Fibroblast of the aortic adventitia (primary cell): ENCODE measurements at regions not wholly inside any gene's neighbourhood (a gene's known extent, or its start where the extent isn't known, plus 50 kb on each side); places are given as distances from the start of the nearest gene placed in this dataset.

Source experiments
- DNase-seq: peaks from one replicate; pipeline ENCODE4 v3.0.0-alpha.2; 2010; ENCODE audit warnings: low read depth
- H3K4me3 ChIP-seq: 2 replicates; pipeline ENCODE4 v1.5.1; 2011; ENCODE audit warnings: low read depth, mild to moderate bottlenecking, control low read depth, low read length, moderate library complexity
- TF ChIP-seq, protein P1 (sequence below): IDR thresholded peaks from 2 replicates; pipeline ENCODE4 v1.5.1; 2011; ENCODE audit warnings: mild to moderate bottlenecking, low read length, control low read depth, inconsistent platforms; ENCODE audit not compliant: insufficient read depth

GRCh38 chr2:215758691-215759090 lies 254.7 kb downstream of the MREG start:
- peak overlapping the region; percentile 55 for H3K4me3 ChIP-seq
- TF ChIP-seq, protein P1, sequence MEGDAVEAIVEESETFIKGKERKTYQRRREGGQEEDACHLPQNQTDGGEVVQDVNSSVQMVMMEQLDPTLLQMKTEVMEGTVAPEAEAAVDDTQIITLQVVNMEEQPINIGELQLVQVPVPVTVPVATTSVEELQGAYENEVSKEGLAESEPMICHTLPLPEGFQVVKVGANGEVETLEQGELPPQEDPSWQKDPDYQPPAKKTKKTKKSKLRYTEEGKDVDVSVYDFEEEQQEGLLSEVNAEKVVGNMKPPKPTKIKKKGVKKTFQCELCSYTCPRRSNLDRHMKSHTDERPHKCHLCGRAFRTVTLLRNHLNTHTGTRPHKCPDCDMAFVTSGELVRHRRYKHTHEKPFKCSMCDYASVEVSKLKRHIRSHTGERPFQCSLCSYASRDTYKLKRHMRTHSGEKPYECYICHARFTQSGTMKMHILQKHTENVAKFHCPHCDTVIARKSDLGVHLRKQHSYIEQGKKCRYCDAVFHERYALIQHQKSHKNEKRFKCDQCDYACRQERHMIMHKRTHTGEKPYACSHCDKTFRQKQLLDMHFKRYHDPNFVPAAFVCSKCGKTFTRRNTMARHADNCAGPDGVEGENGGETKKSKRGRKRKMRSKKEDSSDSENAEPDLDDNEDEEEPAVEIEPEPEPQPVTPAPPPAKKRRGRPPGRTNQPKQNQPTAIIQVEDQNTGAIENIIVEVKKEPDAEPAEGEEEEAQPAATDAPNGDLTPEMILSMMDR: no peak
- DNase-seq: peak; percentile 96

DNA sequence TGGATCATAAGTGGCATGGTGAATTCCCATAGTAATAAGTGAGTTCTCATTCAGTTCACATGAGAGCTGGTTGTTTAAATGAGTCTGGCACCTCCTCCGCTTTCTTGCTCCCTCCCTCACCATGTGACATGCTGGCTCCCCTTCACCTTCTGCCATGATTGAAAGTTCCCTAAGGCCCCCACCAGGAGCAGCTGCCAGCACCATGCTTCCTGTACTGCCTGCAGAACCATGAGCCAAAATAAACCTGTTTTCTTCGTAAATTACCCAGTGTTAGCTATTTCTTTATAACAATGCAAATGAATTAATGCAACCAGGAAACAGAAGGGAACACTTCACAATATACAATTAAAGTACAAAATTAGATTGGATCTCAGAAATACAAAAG lies 257.0 kb downstream of the MREG start:
- TF ChIP-seq, protein P1: no peak
- no peak overlapping the region for H3K4me3 ChIP-seq
- no peak for DNase-seq

DNA sequence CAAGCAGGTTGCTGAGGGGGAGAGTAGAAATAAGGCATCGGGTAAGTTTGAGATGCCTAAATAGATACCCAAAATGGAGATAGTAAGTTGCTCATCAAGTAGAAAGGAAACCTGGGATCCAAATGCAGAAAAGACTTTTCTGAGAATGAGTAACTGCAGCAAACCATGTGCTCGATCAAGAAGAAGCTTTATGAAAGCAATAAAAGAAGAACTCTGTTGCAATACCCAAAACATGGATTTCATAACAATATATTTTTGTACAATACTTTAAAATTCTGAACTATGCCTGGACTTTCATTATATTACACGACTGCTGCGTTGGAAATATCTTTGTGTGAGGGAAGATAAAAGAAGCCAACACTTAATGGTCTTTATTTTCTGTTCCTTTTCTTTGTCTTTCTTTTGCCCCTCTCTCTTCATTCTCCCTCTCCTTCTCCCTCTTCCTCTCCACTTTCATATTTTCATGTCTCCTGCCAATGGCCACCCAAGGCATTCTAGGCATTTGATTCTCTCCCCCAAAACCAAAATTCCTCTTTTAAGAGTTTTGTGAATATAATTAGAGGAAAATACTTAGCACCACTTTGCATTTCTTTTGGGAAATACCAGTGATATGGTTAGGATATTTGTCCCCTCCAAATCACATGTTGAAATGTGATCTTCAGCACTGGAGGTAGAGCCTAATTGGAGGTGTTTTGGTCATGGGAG lies 257.6 kb downstream of the MREG start:
- TF ChIP-seq, protein P1: no peak
- H3K4me3 ChIP-seq: no peak overlapping the region
- no peak for DNase-seq

DNA sequence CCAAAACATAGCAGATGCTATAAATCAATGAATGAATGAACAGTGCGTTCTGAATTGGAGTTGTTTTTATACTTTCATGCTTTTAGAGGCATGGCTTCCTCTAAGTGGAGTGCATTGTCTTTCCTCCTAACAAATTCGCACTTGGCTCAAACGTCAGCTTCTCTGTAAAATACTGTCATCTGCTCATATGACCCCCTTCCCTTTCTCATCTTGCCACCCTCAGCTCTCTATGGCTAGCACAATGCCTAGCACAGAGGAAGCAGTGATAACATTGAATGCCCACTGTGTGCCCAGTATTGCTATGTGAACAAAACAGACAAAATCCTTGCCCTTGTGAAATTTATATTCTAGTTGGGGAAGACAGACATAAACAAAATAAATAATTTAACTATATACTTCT lies 258.8 kb downstream of the MREG start:
- DNase-seq: no peak
- H3K4me3 ChIP-seq: no peak overlapping the region
- TF ChIP-seq, protein P1: no peak

DNA sequence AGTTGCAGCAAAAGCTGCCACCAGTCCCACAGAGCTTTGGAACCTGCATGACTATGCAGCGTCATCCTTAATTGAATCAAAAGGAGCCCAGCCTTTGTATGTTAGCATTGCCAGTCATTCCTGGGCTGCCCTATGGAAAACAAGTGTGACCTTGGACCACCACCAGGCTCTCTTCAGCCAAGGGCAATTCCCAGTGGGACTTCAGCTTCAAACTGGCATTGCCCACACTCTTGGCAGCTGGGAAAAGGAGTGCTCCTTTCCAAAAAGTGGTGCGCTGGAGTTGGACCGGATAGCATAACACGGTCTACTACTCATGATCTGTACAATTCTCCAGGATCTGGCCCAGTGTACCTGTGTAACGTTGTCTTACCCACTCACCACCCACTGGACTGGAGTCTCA lies 259.5 kb downstream of the MREG start:
- no peak for DNase-seq
- TF ChIP-seq, protein P1: no peak

DNA sequence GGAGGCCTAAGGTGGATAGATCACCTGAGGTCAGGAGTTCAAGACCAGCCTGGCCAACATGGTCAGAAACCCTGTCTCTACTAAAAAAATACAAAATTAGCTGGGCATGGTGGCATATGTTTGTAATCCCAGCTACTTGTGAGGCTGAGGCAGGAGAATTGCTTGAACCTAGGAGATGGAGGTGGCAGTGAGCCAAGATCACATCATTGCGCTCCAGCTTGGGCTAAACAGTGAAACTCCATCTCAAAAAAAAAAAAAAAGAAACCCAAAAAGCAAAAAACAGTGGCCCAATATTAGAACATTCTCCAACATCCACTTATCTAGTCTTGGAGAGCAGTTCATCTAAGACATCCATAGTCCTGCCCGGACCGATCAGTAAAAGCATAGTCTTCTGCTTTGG lies 260.4 kb downstream of the MREG start:
- no peak overlapping the region for H3K4me3 ChIP-seq
- no peak for DNase-seq
- TF ChIP-seq, protein P1: no peak

More for the DNA sequence above, 259.5 kb downstream of the MREG start:
- H3K4me3 ChIP-seq: no peak overlapping the region

GRCh38 chr2:215752436-215752835 lies 260.9 kb downstream of the MREG start:
- TF ChIP-seq, protein P1: no peak
- DNase-seq: no peak
- no peak overlapping the region for H3K4me3 ChIP-seq
